Cardiac fibroblast (primary cell): ENCODE measurements at regions not wholly inside any gene's neighbourhood (a gene's known extent, or its start where the extent isn't known, plus 50 kb on each side); places are given as distances from the start of the nearest gene placed in this dataset.
"Not testable (repeated sequence)": the region's sequence is repeated elsewhere in the genome, so short reads cannot be mapped to it uniquely, and the experiment has no call there.

Experiments used
- DNase-seq, 2 donors: peaks; one replicate each; pipeline versions ENCODE4 v3.0.0 to v3.0.0-alpha.2; 2010; ENCODE audit warnings: low read depth in 2 of 2
- H3K4me3 ChIP-seq, 2 donors: replicated peaks in 1 of 2; 1 replicate in 1 of 2; 2 replicates in 1 of 2; pipeline ENCODE4 v1.5.1; 2011; ENCODE audit warnings: low read depth in 2 of 2, low read length in 2 of 2, mild to moderate bottlenecking in 2 of 2, moderate library complexity in 1 of 2
- CTCF ChIP-seq: IDR thresholded peaks from one replicate; pipeline ENCODE4 v1.5.1; 2011; ENCODE audit warnings: low read depth, mild to moderate bottlenecking, low read length, inconsistent platforms

GRCh38 chr6:169857343-169858292 is 106.2 kb downstream of the ERMARD start:
- TF ChIP-seq CTCF = no peak
- no peak overlapping the region for H3K4me3 ChIP-seq
- no peak for DNase-seq

GRCh38 chr6:169856442-169857342 is 105.3 kb downstream of the ERMARD start:
- not testable (repeated sequence) for DNase-seq, H3K4me3 ChIP-seq

- TF ChIP-seq CTCF = no peak
- no peak overlapping the region for H3K4me3 ChIP-seq
- no peak for DNase-seq
Observed at GRCh38 chr6:169854813-169855212, 103.4 kb downstream of the ERMARD start.

- no peak for DNase-seq
- no peak overlapping the region for H3K4me3 ChIP-seq
- TF ChIP-seq CTCF = no peak
Observed at GRCh38 chr6:169854083-169854725, 102.8 kb downstream of the ERMARD start.

GRCh38 chr6:169853196-169854082 is 102.0 kb downstream of the ERMARD start:
- H3K4me3 ChIP-seq = no peak overlapping the region
- no peak for TF ChIP-seq CTCF
- DNase-seq = no peak

GRCh38 chr6:169852504-169853195 is 101.2 kb downstream of the ERMARD start:
- no peak for TF ChIP-seq CTCF
- DNase-seq = no peak
- H3K4me3 ChIP-seq = no peak overlapping the region
